HCT116 (cell line): ENCODE measurements at regions not wholly inside any gene's neighbourhood (a gene's known extent, or its start where the extent isn't known, plus 50 kb on each side); places are given as distances from the start of the nearest gene placed in this dataset.

Experiments
- ELF1 ChIP-seq: IDR thresholded peaks from 2 replicates; pipeline ENCODE4 v1.6.1; 2012; ENCODE audit warnings: low read depth, borderline replicate concordance
- EZH2 ChIP-seq: fragments of 200-600 bp; sonication (generic); IDR thresholded peaks from 2 replicates; pipeline ENCODE4 v1.6.1; 2017; ENCODE audit warnings: antibody characterized with exemption, mixed run types
- ZNF274 ChIP-seq: fragments of 200-500 bp; sonication (Bioruptor generic); IDR thresholded peaks from 2 replicates; pipeline ENCODE4 v1.6.1; 2014; ENCODE audit warnings: mild to moderate bottlenecking, low read depth, low read length, inconsistent platforms
- TF ChIP-seq, protein P1 (sequence below), 3 experiments: fragments of 200-600 bp in 1 of 3; sonication (generic) in 1 of 3; IDR thresholded peaks in 2 of 3; conservative IDR thresholded peaks in 1 of 3; 2 replicates each; pipeline ENCODE4 v1.5.1; 2012 to 2017; ENCODE audit warnings: low read depth in 2 of 3, low read length in 2 of 3, antibody characterized with exemption in 1 of 3, borderline replicate concordance in 1 of 3, control low read depth in 1 of 3, mild to moderate bottlenecking in 1 of 3, mixed read lengths in 1 of 3, mixed run types in 1 of 3, moderate library complexity in 1 of 3; ENCODE audit not compliant: insufficient read depth in 1 of 3

DNA sequence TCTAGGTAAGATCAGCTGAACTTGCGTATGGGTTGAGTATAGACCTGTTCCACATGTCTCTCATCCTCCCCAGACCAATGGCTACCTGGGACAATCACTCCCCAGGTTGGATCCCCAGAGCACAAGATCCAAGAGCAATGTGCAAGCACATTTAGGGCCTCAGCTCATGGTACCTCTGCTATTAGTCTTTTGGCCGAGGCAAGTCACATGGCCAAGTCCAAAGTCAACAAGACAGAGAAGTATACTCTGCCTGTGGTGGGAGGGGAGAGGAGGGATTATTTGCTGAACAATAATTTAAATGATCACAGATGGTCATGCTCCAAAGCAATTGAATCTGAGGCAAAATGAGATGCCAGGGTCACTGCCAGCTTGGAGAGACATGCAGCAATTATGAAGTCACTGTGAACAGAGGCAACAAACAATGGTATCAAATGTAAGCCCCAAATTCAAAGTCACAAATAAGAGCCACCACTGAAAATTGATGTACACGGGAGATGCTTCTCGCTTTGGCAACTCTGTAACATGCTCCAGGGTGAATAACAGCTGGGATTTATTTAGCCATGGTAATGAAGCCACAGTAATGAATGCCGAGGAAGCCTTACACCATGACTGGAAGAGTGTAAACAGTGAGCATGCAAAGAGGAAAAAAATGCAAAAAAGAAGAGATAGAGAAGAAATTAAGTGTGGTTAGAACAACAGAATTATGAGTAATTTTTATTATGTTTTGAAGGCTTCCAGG is 149.1 kb downstream of the ZNF281 start:
- TF ChIP-seq, protein P1, sequence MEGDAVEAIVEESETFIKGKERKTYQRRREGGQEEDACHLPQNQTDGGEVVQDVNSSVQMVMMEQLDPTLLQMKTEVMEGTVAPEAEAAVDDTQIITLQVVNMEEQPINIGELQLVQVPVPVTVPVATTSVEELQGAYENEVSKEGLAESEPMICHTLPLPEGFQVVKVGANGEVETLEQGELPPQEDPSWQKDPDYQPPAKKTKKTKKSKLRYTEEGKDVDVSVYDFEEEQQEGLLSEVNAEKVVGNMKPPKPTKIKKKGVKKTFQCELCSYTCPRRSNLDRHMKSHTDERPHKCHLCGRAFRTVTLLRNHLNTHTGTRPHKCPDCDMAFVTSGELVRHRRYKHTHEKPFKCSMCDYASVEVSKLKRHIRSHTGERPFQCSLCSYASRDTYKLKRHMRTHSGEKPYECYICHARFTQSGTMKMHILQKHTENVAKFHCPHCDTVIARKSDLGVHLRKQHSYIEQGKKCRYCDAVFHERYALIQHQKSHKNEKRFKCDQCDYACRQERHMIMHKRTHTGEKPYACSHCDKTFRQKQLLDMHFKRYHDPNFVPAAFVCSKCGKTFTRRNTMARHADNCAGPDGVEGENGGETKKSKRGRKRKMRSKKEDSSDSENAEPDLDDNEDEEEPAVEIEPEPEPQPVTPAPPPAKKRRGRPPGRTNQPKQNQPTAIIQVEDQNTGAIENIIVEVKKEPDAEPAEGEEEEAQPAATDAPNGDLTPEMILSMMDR (IDR thresholded peaks at IDR 0.05 in 2 of 3, conservative IDR thresholded peaks at IDR 0.05 in 1 of 3; ENCODE audit: borderline replicate concordance in 1 of 3, insufficient read depth in 1 of 3, low read depth in 2 of 3, low read length in 2 of 3): no peak
- TF ChIP-seq ELF1 (no peak), EZH2 (no peak), ZNF274 (no peak)
